ENCODE measurements at regions not wholly inside any gene's neighbourhood (a gene's known extent, or its start where the extent isn't known, plus 50 kb on each side); places are given as distances from the start of the nearest gene placed in this dataset.

DNA sequence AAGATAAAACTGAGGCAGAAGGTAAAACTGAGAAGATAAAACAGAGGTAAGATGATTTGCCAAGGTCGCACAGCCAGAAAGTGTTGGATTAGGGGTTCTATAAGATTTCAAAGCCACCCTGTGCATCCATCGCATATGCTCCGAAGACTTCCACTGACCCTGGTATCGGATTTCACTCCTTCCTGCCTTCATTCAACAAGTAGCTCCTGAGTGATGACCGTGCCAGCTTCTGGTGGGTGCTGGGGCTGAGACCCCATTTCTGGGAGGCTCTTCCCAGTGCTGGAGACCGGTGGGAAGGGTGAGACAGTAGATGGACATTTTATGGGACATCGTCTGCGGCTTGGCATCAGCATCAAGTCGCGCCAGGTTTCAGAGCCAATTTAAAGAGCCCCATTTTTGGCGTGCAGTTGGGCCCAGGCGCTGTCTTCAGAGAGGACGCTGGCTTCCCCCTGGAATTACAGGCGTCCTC lies 53.7 kb upstream of the DAB2IP start:
- TF ChIP-seq, protein P1, sequence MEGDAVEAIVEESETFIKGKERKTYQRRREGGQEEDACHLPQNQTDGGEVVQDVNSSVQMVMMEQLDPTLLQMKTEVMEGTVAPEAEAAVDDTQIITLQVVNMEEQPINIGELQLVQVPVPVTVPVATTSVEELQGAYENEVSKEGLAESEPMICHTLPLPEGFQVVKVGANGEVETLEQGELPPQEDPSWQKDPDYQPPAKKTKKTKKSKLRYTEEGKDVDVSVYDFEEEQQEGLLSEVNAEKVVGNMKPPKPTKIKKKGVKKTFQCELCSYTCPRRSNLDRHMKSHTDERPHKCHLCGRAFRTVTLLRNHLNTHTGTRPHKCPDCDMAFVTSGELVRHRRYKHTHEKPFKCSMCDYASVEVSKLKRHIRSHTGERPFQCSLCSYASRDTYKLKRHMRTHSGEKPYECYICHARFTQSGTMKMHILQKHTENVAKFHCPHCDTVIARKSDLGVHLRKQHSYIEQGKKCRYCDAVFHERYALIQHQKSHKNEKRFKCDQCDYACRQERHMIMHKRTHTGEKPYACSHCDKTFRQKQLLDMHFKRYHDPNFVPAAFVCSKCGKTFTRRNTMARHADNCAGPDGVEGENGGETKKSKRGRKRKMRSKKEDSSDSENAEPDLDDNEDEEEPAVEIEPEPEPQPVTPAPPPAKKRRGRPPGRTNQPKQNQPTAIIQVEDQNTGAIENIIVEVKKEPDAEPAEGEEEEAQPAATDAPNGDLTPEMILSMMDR (IDR thresholded peaks at IDR 0.05), result peak in 1 of 6 experiments; percentile 22
- TF ChIP-seq POLR2A (IDR thresholded peaks at IDR 0.05), result no peak
